ENCODE measurements at regions not wholly inside any gene's neighbourhood (a gene's known extent, or its start where the extent isn't known, plus 50 kb on each side); places are given as distances from the start of the nearest gene placed in this dataset.

DNA sequence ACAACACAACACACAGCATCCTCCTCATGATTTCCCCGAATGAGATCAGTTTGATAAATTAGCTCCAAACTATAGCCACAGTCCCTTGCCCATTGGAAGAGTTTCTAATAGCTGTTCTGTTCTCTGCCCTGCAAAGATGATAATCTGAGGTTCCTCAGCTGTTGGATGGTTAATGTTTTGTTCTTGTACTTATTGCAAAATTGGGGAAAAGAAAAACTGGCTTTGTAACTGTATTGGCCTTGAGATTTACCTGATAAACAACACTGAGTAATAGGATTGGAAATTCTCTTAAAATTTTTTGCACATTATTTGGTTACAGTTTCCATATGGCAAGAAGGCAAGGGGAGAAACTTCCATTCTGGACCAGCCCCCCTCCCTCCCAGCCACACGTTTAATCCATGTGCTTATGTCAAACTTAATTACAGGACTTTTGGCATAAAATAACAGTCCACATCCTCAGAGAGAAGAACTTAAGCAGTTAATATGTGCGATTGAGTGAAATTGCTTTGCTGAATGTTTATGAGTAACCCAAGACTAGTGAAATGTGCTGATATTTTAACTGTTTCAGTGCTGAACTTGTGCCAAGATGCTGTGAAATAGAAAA, 119.1 kb upstream of the ZFHX3 start:
- no peak for TF ChIP-seq CTCF (IDR thresholded peaks at IDR 0.05)
- H3K9me3 Mint-ChIP-seq = no peaks in the 10 kb centered on the region
- CTCF ChIA-PET = no interaction called here
- no peak overlapping the region for H3K27ac Mint-ChIP-seq
- intact Hi-C loops (cut with micrococcal nuclease) = no loop called here
- H3K4me3 Mint-ChIP-seq = no peak overlapping the region
- ATAC-seq (no peak), DNase-seq (no peak)
- H3K27me3 Mint-ChIP-seq = no peaks in the 10 kb centered on the region
- H3K36me3 Mint-ChIP-seq (ENCODE audit: low read depth) = no peaks in the 10 kb centered on the region
- POLR2A ChIA-PET = no interaction called here
- H3K4me1 Mint-ChIP-seq (ENCODE audit: low read depth) = peaks cover 9% of the 10 kb centered on the region

DNA sequence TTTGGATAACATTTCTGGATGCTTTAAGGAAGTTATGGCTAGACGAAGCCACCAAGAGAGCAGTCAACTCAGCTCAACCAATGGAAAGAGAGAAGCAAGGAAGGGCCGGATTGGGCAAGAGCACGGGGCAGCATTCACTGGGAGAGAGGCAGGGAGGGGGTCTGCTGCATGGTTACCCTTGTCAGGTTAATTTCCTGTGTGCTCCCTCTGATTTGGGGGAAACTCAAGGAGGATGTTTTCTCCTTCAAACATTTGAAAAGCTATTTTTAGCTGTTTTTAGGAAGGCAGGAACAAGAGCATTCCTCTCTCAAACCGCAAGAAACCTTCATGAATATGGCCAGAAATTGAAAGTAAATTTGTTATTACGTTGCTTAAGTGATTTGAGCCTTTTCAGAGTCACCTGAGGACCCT, 118.5 kb upstream of the ZFHX3 start:
- H3K9me3 Mint-ChIP-seq = no peaks in the 10 kb centered on the region
- POLR2A ChIA-PET = no interaction called here
- no peak for TF ChIP-seq CTCF (IDR thresholded peaks at IDR 0.05)
- H3K4me3 Mint-ChIP-seq = no peak overlapping the region
- CTCF ChIA-PET = no interaction called here
- peaks cover 9% of the 10 kb centered on the region for H3K4me1 Mint-ChIP-seq (ENCODE audit: low read depth)
- H3K27ac Mint-ChIP-seq = no peak overlapping the region
- DNase-seq (no peak), ATAC-seq (no peak)
- intact Hi-C loops (cut with micrococcal nuclease) = no loop called here
- no peaks in the 10 kb centered on the region for H3K27me3 Mint-ChIP-seq
- H3K36me3 Mint-ChIP-seq (ENCODE audit: low read depth) = no peaks in the 10 kb centered on the region

DNA sequence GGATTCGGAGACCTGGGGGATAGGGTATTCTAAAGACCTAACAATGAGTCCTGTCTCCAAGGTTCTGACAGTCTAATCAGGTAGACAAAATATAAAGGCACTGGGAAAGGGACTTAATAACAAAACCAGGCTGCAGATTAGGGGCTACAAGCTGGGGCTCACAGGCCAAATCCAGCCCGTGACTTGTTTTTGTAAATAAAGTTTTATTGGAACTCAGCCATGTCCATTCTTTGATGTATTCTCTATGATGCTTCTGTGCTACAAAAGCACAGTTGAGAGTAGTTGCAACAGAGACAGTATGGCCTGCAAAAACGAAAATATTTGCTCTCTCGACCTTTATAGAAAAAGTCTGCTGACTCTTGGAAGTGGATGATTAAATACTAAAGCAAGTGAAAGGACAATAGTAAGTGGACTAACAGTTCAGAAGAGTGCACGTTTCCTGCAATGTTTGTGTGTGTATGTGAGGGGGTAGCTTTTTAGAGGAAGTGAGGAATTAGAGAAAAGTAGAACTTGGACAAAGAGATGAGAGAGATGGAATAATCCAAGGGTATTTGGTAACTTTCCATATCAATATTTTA, 115.4 kb upstream of the ZFHX3 start:
- ATAC-seq = no peak
- no peaks in the 10 kb centered on the region for H3K27me3 Mint-ChIP-seq
- no peaks in the 10 kb centered on the region for H3K36me3 Mint-ChIP-seq (ENCODE audit: low read depth)
- TF ChIP-seq CTCF (IDR thresholded peaks at IDR 0.05) = no peak
- ChIA-PET POLR2A (no interaction called here), CTCF (no interaction called here)
- H3K27ac Mint-ChIP-seq = no peak overlapping the region
- DNase-seq = no peak
- intact Hi-C loops (cut with micrococcal nuclease) = no loop called here
- peaks cover 9% of the 10 kb centered on the region for H3K4me1 Mint-ChIP-seq (ENCODE audit: low read depth)
- no peak overlapping the region for H3K4me3 Mint-ChIP-seq
- no peaks in the 10 kb centered on the region for H3K9me3 Mint-ChIP-seq

GRCh38 chr16:73161977-73162376, 114.0 kb upstream of the ZFHX3 start:
- DNase-seq (no peak), ATAC-seq (no peak)
- Mint-ChIP-seq H3K9me3 (no peaks in the 10 kb centered on the region), H3K27me3 (no peaks in the 10 kb centered on the region), H3K36me3 (ENCODE audit: low read depth) (no peaks in the 10 kb centered on the region), H3K4me3 (no peak overlapping the region), H3K4me1 (ENCODE audit: low read depth) (peaks cover 9% of the 10 kb centered on the region), H3K27ac (no peak overlapping the region)
- intact Hi-C loops (cut with micrococcal nuclease) = no loop called here
- ChIA-PET POLR2A (no interaction called here), CTCF (interaction anchor here (1.1 kb wide), 1 partner anchor 329 kb away, joined by 3 read pairs; no protein-coding TSS in a partner anchor)
- TF ChIP-seq CTCF (IDR thresholded peaks at IDR 0.05) = no peak

- Mint-ChIP-seq H3K4me3 (no peak overlapping the region), H3K27me3 (peaks cover 3% of the 10 kb centered on the region), H3K27ac (no peak overlapping the region), H3K4me1 (ENCODE audit: low read depth) (no peaks in the 10 kb centered on the region), H3K9me3 (no peaks in the 10 kb centered on the region), H3K36me3 (ENCODE audit: low read depth) (no peaks in the 10 kb centered on the region)
- DNase-seq (no peak), ATAC-seq (no peak)
- CTCF ChIA-PET = no interaction called here
- intact Hi-C loops (cut with micrococcal nuclease) = no loop called here
- no peak for TF ChIP-seq CTCF (IDR thresholded peaks at IDR 0.05)
- POLR2A ChIA-PET = no interaction called here
Observed at GRCh38 chr16:73159296-73159695, 111.4 kb upstream of the ZFHX3 start.
